Mucosa of descending colon (tissue), 3 donors: ENCODE measurements at regions not wholly inside any gene's neighbourhood (a gene's known extent, or its start where the extent isn't known, plus 50 kb on each side); places are given as distances from the start of the nearest gene placed in this dataset.

Experiments
- ATAC-seq: fragments of 200-7000 bp; cut with Tn5 transposase; one replicate; pipeline ENCODE4 v1.9.1; 2020; ENCODE audit warnings: mild to moderate bottlenecking, moderate library complexity
- DNase-seq, 3 donors: peaks; one replicate each; pipeline ENCODE4 v3.0.0-alpha.2; 2020
- H3K36me3 ChIP-seq: fragments of 200-600 bp; one replicate; pipeline ENCODE4 v1.8.0; 2021; ENCODE audit warnings: low read depth, mild to moderate bottlenecking
- H3K4me1 ChIP-seq: fragments of 200-600 bp; one replicate; pipeline ENCODE4 v1.8.0; 2021; ENCODE audit warnings: low read depth, mild to moderate bottlenecking
- H3K4me3 ChIP-seq: fragments of 200-600 bp; one replicate; pipeline ENCODE4 v1.8.0; 2021; ENCODE audit warnings: mild to moderate bottlenecking
- H3K9me3 ChIP-seq: fragments of 200-600 bp; one replicate; pipeline ENCODE4 v1.8.0; 2021; ENCODE audit warnings: mild to moderate bottlenecking
- CTCF ChIP-seq: fragments of 200-600 bp; IDR thresholded peaks from one replicate; pipeline ENCODE4 v1.8.0; 2022; ENCODE audit warnings: antibody characterized with exemption, mild to moderate bottlenecking
- intact Hi-C, 2 donors: fragments of 100-400 bp; cut with DNase I in 1 of 2; cut with micrococcal nuclease in 1 of 2; formaldehyde crosslinking; loops; one replicate each; pipeline versions ENCODE4 v1.11.0 to v1.11.1; 2022; cut with DNase I, micrococcal nuclease
- donor health status: DM: no; HTN: no; CAD: no; lungs with moderate emphysema.
- donor health status: DM: no; HTN: no; CAD: no.
- donor health status: DM: no; HTN: yes; CAD: no.

DNA sequence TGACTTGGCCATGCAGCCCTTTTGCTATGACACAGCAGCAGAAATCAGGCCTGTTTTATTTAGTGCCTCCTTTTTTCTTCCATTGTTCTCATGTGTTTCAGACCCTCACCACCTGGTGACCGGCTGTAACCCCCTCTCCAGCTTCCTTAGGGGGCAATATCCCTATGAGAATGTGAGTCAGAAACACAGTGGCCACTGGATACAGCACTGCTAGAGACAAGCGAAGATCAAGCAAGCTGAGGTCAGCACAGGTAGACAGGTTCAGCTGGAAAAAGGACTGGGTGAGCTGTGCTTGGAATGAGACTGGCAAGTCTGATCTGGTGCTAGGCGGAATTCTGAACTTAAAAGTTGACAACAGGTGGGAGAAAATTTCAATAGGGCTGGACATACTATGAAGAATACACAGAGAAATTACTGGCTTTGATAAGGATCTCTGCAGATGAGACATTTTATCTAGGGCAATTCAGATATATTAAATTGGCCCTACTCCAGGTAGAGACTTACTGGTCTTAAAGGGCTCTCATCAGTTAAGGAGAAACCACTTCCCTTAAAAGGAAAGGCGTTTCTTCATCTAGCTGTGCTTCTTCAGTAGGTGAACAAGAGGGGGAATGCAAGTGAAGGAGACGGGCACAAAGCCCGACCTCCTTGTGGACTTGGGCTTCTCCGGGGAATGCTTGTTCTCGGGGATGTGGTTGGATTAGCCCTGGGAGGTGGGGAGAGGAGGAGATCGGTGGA, 83.3 kb downstream of the ERCC5 start:
- no peaks in the 10 kb centered on the region for H3K9me3 ChIP-seq
- H3K36me3 ChIP-seq = no peaks in the 10 kb centered on the region
- no peak for ATAC-seq
- DNase-seq = no peak
- no peak for TF ChIP-seq CTCF
- H3K4me1 ChIP-seq = no peaks in the 10 kb centered on the region
- intact Hi-C loops = no loop called here
- no peak overlapping the region for H3K4me3 ChIP-seq
